Kidney (tissue), 13 donors: ENCODE measurements at regions not wholly inside any gene's neighbourhood (a gene's known extent, or its start where the extent isn't known, plus 50 kb on each side); places are given as distances from the start of the nearest gene placed in this dataset.
A peak's percentile ranks its signal among the peaks of the same experiment; 100 is the strongest.
"Not testable (repeated sequence)": the region's sequence is repeated elsewhere in the genome, so short reads cannot be mapped to it uniquely, and the experiment has no call there.

Source experiments
- DNase-seq, 5 donors: peaks; one replicate each; pipeline ENCODE4 v3.0.0-alpha.2; 2013 to 2020
- FAIRE-seq: peaks from 2 replicates; lab custom pipeline; 2012; peaks lifted over from hg19 to GRCh38; lab: Jason Lieb, UNC
- H3K27ac ChIP-seq, 2 donors: one replicate each; pipeline ENCODE4 v1.7.0; 2013; ENCODE audit warnings: low read depth in 2 of 2, low read length in 2 of 2, inconsistent platforms in 1 of 2
- H3K27me3 ChIP-seq: one replicate; pipeline ENCODE4 v1.7.1; 2013; ENCODE audit warnings: low read length, inconsistent platforms; ENCODE audit not compliant: control insufficient read depth, insufficient read depth
- H3K36me3 ChIP-seq, 3 donors: one replicate each; pipeline versions ENCODE4 v1.7.0 to v1.7.1; 2013; ENCODE audit warnings: low read length in 3 of 3, control low read depth in 1 of 3, inconsistent platforms in 1 of 3; ENCODE audit not compliant: insufficient read depth in 3 of 3, control insufficient read depth in 2 of 3
- H3K4me1 ChIP-seq, 3 donors: one replicate each; pipeline versions ENCODE4 v1.7.0 to v1.7.1; 2013; ENCODE audit warnings: low read length in 3 of 3, inconsistent platforms in 1 of 3, low read depth in 1 of 3; ENCODE audit not compliant: control insufficient read depth in 2 of 3, insufficient read depth in 2 of 3
- H3K4me3 ChIP-seq, 3 donors: one replicate each; pipeline versions ENCODE4 v1.7.0 to v1.8.1; 2013; ENCODE audit warnings: low read length in 3 of 3, control low read depth in 1 of 3, inconsistent platforms in 1 of 3
- H3K9ac ChIP-seq, 3 donors: one replicate each; pipeline versions ENCODE4 v1.7.0 to v1.7.1; 2013; ENCODE audit warnings: low read length in 3 of 3, control low read depth in 1 of 3, inconsistent platforms in 1 of 3
- H3K9me3 ChIP-seq, 3 donors: one replicate each; pipeline versions ENCODE4 v1.7.0 to v1.7.1; 2013; ENCODE audit warnings: low read length in 3 of 3, control low read depth in 1 of 3, inconsistent platforms in 1 of 3; ENCODE audit not compliant: control insufficient read depth in 2 of 3, insufficient read depth in 1 of 3
- intact Hi-C: fragments of 100-400 bp; cut with DNase I; formaldehyde crosslinking; loops from one replicate; pipeline ENCODE4 v1.11.1; 2022
- TF ChIP-seq, protein P1 (sequence below): IDR thresholded peaks from 3 replicates; pipeline ENCODE4 v1.5.1; 2012; ENCODE audit warnings: mild to moderate bottlenecking, moderate library complexity, borderline replicate concordance; ENCODE audit not compliant: insufficient read depth; ENCODE audit errors: extremely low read depth
- donor health status: control.
- donor health status: control.
- donor health status: control.
- donor health status: control.
- donor health status: control.
- donor health status: DM: yes; HTN: yes; CAD: no.
- donor health status: Normal renal cell carcinoma (clear cell type).

DNA sequence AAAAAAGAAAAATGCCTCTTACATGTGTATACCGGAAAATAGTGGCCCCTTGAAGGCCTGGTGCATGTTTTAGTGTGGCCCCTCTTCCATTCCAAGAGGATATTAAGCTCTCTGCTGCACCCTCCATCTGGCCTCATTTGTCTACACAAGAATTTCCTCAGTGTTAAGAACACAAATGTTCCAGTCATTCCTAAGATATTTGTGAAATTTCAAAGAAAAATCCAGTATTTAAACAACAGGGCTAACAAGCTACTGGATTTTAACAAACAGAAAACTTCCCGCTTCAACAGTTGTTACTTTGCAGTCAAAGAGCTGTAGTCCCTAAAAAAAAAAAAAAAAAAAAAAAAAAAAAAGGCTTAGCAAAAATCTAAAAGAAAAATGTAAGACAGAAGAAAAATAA, 137.5 kb downstream of the ARRDC4 start:
- intact Hi-C loops, H3K9ac ChIP-seq, DNase-seq, H3K27ac ChIP-seq, FAIRE-seq, H3K27me3 ChIP-seq, H3K9me3 ChIP-seq, H3K36me3 ChIP-seq, H3K4me3 ChIP-seq, H3K4me1 ChIP-seq: not testable (repeated sequence)

DNA sequence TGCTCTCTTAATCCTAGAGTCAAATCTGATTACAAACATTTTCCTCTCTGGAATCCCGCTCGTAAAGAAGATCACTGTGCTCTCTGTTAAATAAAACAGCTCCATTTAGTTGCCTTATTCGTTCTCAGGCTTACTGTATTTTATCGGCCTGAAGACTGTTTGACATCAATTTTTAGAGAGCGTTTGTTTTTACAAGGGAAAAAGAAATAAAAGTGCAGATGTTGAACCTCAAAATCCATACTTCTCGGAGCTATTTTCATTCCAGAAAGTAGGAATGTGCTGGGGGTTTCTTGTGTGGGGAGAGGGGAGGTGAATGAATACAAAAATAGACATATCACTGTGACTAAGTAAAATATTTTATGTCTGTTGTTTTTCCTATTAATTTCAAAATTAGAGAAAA, 140.1 kb downstream of the ARRDC4 start:
- H3K4me3 ChIP-seq, FAIRE-seq, H3K9ac ChIP-seq, H3K9me3 ChIP-seq, H3K4me1 ChIP-seq, intact Hi-C loops, H3K27ac ChIP-seq, H3K36me3 ChIP-seq, H3K27me3 ChIP-seq: not testable (repeated sequence)
- DNase-seq = peak in 2 of 5 donors; percentile 35 to 75

DNA sequence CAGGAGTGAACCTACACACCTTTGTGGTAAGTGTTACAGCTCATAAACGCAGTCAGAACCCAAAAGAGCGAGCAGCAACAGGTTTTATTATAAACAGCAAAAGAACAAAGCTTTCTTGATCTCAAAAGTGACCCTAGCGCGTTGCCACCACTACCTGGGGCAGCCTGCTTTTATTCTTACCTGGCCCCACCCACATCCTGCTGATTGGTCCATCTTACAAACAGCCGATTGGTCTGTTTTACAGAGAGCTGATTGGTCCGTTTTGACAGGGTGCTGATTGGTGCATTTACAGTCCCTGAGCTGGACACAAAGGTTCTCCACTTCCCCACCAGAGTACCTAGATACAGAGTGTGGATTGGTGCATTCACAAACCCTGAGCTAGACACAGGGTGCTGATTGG, 143.1 kb downstream of the ARRDC4 start:
- Histone ChIP-seq H3K4me3 (no peak overlapping the region), H3K27ac (no peak overlapping the region), H3K9ac (no peak overlapping the region), H3K9me3 (no peaks in the 10 kb centered on the region), H3K36me3 (no peaks in the 10 kb centered on the region), H3K27me3 (no peaks in the 10 kb centered on the region), H3K4me1 (no peaks in the 10 kb centered on the region)
- DNase-seq (no peak), FAIRE-seq (no peak)
- TF ChIP-seq, protein P1, sequence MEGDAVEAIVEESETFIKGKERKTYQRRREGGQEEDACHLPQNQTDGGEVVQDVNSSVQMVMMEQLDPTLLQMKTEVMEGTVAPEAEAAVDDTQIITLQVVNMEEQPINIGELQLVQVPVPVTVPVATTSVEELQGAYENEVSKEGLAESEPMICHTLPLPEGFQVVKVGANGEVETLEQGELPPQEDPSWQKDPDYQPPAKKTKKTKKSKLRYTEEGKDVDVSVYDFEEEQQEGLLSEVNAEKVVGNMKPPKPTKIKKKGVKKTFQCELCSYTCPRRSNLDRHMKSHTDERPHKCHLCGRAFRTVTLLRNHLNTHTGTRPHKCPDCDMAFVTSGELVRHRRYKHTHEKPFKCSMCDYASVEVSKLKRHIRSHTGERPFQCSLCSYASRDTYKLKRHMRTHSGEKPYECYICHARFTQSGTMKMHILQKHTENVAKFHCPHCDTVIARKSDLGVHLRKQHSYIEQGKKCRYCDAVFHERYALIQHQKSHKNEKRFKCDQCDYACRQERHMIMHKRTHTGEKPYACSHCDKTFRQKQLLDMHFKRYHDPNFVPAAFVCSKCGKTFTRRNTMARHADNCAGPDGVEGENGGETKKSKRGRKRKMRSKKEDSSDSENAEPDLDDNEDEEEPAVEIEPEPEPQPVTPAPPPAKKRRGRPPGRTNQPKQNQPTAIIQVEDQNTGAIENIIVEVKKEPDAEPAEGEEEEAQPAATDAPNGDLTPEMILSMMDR = no peak
- intact Hi-C loops = no loop called here

DNA sequence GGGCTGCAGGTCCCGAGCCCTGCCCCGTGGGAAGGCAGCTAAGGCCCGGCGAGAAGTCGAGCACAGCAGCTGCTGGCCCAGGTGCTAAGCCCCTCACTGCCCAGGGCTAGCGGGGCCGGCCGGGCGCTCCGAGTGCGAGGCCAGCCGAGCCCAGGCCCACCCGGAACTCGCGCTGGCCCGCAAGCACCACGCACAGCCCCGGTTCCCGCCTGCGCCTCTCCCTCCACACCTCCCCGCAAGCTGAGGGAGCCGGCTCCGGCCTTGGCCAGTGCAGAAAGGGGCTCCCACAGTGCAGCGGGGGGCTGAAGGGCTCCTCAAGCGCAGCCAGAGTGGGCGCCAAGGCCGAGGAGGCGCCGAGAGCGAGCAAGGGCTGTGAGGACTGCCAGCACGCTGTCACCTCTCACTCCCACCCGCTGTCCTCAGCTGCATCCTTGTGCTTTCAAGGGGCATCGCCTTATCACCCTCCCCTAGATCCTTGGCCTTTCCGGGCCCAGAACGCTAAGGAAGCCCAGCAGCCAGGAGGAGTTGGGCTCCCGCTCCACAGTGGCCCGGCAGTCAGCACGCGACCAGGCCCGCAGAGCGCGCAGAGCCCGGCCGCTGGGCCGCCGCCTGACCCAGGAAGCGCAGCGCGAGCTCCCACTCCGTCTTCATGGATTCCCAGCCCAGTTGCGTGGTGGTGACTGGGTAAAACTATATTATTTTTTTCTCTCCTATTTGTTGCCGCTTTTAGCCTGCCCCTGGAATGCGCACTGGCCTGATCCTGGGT, 144.1 kb downstream of the ARRDC4 start:
- H3K9me3 ChIP-seq, H3K9ac ChIP-seq, H3K4me3 ChIP-seq, intact Hi-C loops, H3K4me1 ChIP-seq, H3K36me3 ChIP-seq, H3K27me3 ChIP-seq, DNase-seq, FAIRE-seq, H3K27ac ChIP-seq: not testable (repeated sequence)

DNA sequence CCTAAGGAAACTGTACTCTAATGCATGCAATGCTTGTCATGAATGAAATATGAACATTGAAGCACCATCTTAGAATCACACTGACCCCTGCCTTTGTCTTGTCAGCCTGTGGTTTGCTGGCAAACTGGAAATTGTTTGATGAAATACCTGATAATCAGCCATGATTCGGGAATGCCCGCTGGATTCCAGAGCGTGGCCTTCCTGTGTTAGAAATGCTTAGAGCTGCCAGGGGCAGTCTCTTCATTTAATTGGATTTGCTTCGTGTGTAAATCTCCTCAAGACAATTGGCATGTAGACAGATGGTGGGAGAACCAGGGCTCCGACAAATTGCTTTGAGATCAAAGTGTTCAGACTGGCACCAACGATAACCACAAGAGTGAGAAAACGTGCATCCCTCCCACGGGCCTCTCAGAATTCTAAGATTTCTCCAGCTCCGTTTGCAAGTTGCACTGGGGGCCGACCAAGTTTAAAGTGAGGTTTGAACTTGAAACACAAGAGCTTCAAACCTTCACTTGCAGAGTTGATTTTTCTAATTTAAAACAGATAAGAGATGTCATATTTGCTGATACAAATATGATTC, 146.2 kb downstream of the ARRDC4 start:
- H3K27ac ChIP-seq, H3K9ac ChIP-seq, H3K4me3 ChIP-seq, FAIRE-seq, H3K4me1 ChIP-seq, H3K27me3 ChIP-seq, intact Hi-C loops, H3K9me3 ChIP-seq, H3K36me3 ChIP-seq: not testable (repeated sequence)
- peak in 2 of 5 donors; percentile 45 to 50 for DNase-seq
